ENCODE measurements at regions not wholly inside any gene's neighbourhood (a gene's known extent, or its start where the extent isn't known, plus 50 kb on each side); places are given as distances from the start of the nearest gene placed in this dataset.

- no peak overlapping the region for H3K27ac ChIP-seq (ENCODE audit: poor library complexity, severe bottlenecking)
- H3K9me3 ChIP-seq (ENCODE audit: severe bottlenecking): no peaks in the 10 kb centered on the region
- DNase-seq (ENCODE audit: low spot score): no peak
- TF ChIP-seq CTCF (IDR thresholded peaks at IDR 0.05; ENCODE audit: poor library complexity, severe bottlenecking): no peak
- ATAC-seq (ENCODE audit: low read depth): no peak
- no peaks in the 10 kb centered on the region for H3K27me3 ChIP-seq (ENCODE audit: insufficient read depth, poor library complexity, severe bottlenecking)
- no peak overlapping the region for H3K4me3 ChIP-seq (ENCODE audit: severe bottlenecking)
- H3K36me3 ChIP-seq (ENCODE audit: low read depth): no peaks in the 10 kb centered on the region
- H3K4me1 ChIP-seq (ENCODE audit: insufficient read depth, poor library complexity, severe bottlenecking): no peaks in the 10 kb centered on the region
These were observed 1041.6 kb downstream of the BRD1 start for GRCh38 chr22:48785792-48786678.

- Histone ChIP-seq H3K36me3 (ENCODE audit: low read depth) (no peaks in the 10 kb centered on the region), H3K4me1 (ENCODE audit: insufficient read depth, poor library complexity, severe bottlenecking) (no peaks in the 10 kb centered on the region), H3K9me3 (ENCODE audit: severe bottlenecking) (no peaks in the 10 kb centered on the region), H3K4me3 (ENCODE audit: severe bottlenecking) (no peak overlapping the region), H3K27ac (ENCODE audit: poor library complexity, severe bottlenecking) (no peak overlapping the region), H3K27me3 (ENCODE audit: insufficient read depth, poor library complexity, severe bottlenecking) (no peaks in the 10 kb centered on the region)
- no peak for TF ChIP-seq CTCF (IDR thresholded peaks at IDR 0.05; ENCODE audit: poor library complexity, severe bottlenecking)
- DNase-seq (ENCODE audit: low spot score) (no peak), ATAC-seq (ENCODE audit: low read depth) (no peak)
These were observed 1042.8 kb downstream of the BRD1 start for GRCh38 chr22:48784701-48785503.

GRCh38 chr22:48783821-48784266, 1043.8 kb downstream of the BRD1 start:
- H3K27me3 ChIP-seq (ENCODE audit: insufficient read depth, poor library complexity, severe bottlenecking): no peaks in the 10 kb centered on the region
- no peaks in the 10 kb centered on the region for H3K4me1 ChIP-seq (ENCODE audit: insufficient read depth, poor library complexity, severe bottlenecking)
- DNase-seq (ENCODE audit: low spot score): no peak
- H3K9me3 ChIP-seq (ENCODE audit: severe bottlenecking): no peaks in the 10 kb centered on the region
- no peak overlapping the region for H3K4me3 ChIP-seq (ENCODE audit: severe bottlenecking)
- ATAC-seq (ENCODE audit: low read depth): no peak
- TF ChIP-seq CTCF (IDR thresholded peaks at IDR 0.05; ENCODE audit: poor library complexity, severe bottlenecking): no peak
- H3K27ac ChIP-seq (ENCODE audit: poor library complexity, severe bottlenecking): no peak overlapping the region
- H3K36me3 ChIP-seq (ENCODE audit: low read depth): no peaks in the 10 kb centered on the region

- H3K4me3 ChIP-seq (ENCODE audit: severe bottlenecking): no peak overlapping the region
These were observed 1044.7 kb downstream of the BRD1 start for GRCh38 chr22:48782811-48783511.

More at GRCh38 chr22:48782811-48783511, 1044.7 kb downstream of the BRD1 start:
- DNase-seq (ENCODE audit: low spot score) (no peak), ATAC-seq (ENCODE audit: low read depth) (no peak)
- Histone ChIP-seq H3K27ac (ENCODE audit: poor library complexity, severe bottlenecking) (no peak overlapping the region), H3K9me3 (ENCODE audit: severe bottlenecking) (no peaks in the 10 kb centered on the region), H3K36me3 (ENCODE audit: low read depth) (no peaks in the 10 kb centered on the region), H3K4me1 (ENCODE audit: insufficient read depth, poor library complexity, severe bottlenecking) (no peaks in the 10 kb centered on the region), H3K27me3 (ENCODE audit: insufficient read depth, poor library complexity, severe bottlenecking) (no peaks in the 10 kb centered on the region)
- no peak for TF ChIP-seq CTCF (IDR thresholded peaks at IDR 0.05; ENCODE audit: poor library complexity, severe bottlenecking)
